Gastroesophageal sphincter (tissue), 3 donors: ENCODE measurements at regions not wholly inside any gene's neighbourhood (a gene's known extent, or its start where the extent isn't known, plus 50 kb on each side); places are given as distances from the start of the nearest gene placed in this dataset.

ENCODE experiments used
- EP300 ChIP-seq: sonication (generic); formaldehyde crosslinking; IDR thresholded peaks from one replicate; pipeline ENCODE4 v1.6.1; 2017; ENCODE audit warnings: antibody characterized with exemption, mild to moderate bottlenecking
- POLR2A ChIP-seq, 2 donors: fragments of 450-650 bp; IDR thresholded peaks; one replicate each; pipeline ENCODE4 v1.6.1; 2017; ENCODE audit warnings: antibody characterized with exemption in 2 of 2, mild to moderate bottlenecking in 2 of 2, moderate library complexity in 1 of 2
- TF ChIP-seq, protein P1 (sequence below), 4 experiments: fragments of 200-600 bp in 2 of 4; fragments of 450-650 bp in 2 of 4; sonication (generic) in 1 of 4; IDR thresholded peaks; one replicate each; pipeline ENCODE4 v1.5.1; 2017 to 2019; ENCODE audit warnings: antibody characterized with exemption in 4 of 4, mild to moderate bottlenecking in 2 of 4, moderate library complexity in 2 of 4

GRCh38 chr18:78573773-78574172 is 405.8 kb upstream of the SALL3 start:
- TF ChIP-seq, protein P1, sequence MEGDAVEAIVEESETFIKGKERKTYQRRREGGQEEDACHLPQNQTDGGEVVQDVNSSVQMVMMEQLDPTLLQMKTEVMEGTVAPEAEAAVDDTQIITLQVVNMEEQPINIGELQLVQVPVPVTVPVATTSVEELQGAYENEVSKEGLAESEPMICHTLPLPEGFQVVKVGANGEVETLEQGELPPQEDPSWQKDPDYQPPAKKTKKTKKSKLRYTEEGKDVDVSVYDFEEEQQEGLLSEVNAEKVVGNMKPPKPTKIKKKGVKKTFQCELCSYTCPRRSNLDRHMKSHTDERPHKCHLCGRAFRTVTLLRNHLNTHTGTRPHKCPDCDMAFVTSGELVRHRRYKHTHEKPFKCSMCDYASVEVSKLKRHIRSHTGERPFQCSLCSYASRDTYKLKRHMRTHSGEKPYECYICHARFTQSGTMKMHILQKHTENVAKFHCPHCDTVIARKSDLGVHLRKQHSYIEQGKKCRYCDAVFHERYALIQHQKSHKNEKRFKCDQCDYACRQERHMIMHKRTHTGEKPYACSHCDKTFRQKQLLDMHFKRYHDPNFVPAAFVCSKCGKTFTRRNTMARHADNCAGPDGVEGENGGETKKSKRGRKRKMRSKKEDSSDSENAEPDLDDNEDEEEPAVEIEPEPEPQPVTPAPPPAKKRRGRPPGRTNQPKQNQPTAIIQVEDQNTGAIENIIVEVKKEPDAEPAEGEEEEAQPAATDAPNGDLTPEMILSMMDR (IDR thresholded peaks at IDR 0.05) = no peak
- no peak for TF ChIP-seq EP300
- TF ChIP-seq POLR2A (IDR thresholded peaks at IDR 0.05) = no peak
